Activated CD8-positive, alpha-beta memory T cell treated with anti-CD3 and anti-CD28 coated beads for 36 hours (primary cell): ENCODE measurements at regions not wholly inside any gene's neighbourhood (a gene's known extent, or its start where the extent isn't known, plus 50 kb on each side); places are given as distances from the start of the nearest gene placed in this dataset.

Experiments used
- CTCF ChIA-PET: fragments of 350-600 bp; sonication (Branson Sonifier 250); formaldehyde crosslinking; loops from one replicate; lab custom pipeline; 2021; ENCODE audit warnings: antibody characterized with exemption; lab: Charles Lee
- POLR2A ChIA-PET: fragments of 350-600 bp; sonication (Branson Sonifier 250); formaldehyde crosslinking; loops from one replicate; lab custom pipeline; 2021; ENCODE audit warnings: antibody characterized with exemption; lab: Charles Lee

DNA sequence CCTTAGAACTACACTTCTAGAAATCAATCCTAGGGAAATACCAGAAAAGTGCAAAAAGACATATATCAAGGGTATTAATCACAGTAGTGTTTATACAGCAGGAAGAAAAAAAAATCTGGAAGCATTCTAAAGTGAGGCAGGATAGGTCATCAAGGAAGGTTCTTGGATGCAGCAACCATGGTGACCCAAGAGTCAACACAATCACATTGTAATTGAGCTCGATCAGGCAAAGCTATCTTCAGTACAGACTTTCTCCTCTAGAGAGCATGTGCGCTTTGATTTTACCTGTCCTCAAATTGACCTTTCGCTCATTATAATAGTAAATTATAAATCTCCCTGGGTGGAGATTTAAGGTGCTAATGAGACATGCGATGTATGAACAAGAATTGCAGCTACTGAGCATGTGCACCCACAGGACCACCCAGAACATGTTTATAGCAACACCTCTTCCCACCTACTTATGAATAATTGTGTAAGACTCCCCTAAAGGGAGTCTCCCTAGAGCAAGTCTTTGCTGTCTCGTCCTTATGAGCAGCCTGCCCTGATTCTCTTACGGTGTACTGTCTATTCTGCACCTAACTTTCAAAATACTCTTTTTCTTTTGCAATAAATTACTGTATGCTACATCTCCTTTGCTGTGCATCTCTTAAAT, 297.7 kb downstream of the ATPSCKMT start:
- POLR2A ChIA-PET, result no interaction called here
- CTCF ChIA-PET, result no interaction called here

DNA sequence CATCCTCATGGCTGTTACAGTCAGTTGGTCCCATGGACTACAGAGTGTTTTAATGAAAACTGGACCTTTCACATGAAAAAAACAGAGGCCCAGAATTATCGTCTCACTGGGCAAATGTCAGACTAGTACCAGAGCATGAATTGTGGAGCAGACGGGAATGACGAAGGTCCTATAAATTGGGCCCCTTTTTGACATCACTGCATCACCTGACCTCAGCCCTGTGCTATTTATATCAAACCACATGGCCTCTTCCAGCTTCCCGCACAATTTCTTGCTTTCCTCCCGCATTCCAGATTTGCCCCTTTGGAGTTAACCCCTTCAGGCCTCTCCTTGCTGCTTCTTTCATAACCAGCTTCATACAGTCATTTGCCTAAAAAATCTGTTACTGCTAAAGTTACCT, 301.7 kb downstream of the ATPSCKMT start:
- ChIA-PET CTCF (no interaction called here), POLR2A (no interaction called here)

DNA sequence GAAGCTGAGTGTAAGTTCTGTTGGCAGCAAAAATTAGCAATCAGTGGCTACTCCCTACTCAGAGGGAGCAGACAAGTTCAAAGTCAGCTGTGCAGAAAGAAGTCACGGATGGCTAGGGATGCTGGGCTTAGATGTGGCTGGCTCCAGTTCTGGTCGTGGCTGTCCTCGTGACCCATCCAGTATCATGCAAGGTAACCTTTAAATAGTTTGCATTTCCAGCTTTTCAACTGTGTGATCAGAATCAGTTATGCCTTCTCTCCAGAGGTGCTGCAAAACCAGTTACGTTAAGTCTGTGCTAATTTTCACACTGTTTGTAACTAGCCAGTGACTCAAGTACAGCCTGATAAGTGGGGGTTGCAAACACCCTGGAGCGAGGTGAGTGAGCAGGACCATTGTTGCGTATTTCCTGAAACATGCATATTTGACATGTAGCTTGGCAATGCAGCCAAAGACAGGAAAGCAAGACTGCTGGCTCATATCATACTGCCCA, 302.4 kb downstream of the ATPSCKMT start:
- ChIA-PET CTCF (no interaction called here), POLR2A (no interaction called here)

DNA sequence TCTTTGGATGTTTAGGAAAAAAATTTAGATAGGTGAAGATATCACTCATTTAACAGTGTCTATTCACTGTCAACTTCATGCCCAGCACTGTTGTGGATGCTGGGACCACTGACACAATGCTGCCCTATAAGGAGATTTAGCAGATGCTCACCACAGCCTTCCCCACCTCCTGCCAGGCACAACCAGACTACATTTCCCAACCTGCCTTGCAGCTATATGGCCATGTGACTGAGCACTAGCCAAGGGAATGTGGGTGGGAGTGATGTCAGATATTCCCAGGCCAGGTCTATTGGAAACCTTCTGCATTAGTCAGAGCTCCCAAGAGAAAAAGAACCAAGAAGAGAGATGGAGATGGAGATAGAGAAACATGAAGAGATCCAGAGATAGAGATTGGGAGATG, 302.6 kb upstream of the TAS2R1 start:
- CTCF ChIA-PET, result no interaction called here

DNA sequence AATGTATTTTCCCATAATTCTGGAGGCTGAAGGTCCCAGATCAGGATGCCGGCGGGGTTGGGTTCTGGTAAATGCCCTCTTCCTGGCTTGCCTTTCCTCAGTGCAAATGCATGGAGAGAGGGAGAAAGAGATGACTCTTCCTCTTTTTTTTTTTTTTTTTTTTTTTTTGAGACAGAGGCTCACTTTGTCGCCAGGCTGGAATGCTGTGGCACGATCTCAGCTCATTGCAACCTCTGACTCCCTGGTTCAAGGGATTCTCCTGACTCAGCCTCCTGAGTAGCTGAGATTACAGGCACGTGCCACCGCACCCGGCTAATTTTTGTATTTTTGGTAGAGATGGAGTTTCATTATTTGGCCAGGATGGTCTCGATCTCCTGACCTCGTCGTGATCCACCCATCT, 300.0 kb upstream of the TAS2R1 start:
- ChIA-PET POLR2A (no interaction called here), CTCF (interaction anchor here (0.6 kb wide), 1 partner anchor 71 kb away, joined by 4 read pairs; no protein-coding TSS in a partner anchor)

More for the DNA sequence above, 302.6 kb upstream of the TAS2R1 start:
- POLR2A ChIA-PET, result no interaction called here

DNA sequence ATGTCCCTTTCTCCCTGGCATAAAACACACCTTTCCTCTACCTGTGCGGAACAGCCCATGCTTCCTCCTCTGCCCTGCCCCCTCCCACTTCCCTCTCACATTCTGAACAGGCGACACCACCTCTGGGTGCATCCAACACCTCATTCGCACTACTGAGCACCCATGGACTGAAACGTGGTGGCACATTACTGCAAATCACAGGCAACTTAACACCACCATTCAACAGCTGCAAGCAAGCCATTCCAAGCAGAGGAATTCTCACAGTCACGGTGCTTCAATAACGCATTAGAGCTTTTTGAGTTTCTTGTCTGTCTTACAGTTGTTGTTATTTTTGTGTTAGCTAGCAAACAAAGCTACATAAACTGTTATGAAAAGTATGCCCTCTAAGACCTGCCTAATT, 298.2 kb upstream of the TAS2R1 start:
- ChIA-PET POLR2A (no interaction called here), CTCF (no interaction called here)

DNA sequence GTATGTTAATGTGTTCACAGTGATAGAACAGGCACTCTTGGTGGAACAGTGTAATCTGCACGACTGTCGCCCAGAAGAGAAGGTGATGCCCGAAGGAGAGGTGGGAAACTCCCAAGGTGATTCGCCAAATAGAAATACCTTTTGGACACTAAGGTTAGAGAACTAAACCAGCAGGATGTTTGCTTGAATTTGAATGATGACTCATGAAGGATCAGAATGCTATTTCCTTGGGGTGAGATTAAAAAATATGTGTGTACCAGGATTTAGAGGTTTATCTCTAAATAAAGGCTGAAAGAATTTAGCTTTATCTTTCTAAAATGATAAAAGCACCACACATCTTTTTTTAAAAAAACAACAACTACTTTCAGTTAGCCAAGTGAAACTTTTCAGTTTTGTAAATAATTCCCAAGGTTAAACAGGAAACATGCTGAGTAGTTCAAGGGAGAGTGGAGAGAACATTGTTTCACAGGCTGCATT, 297.4 kb upstream of the TAS2R1 start:
- ChIA-PET POLR2A (no interaction called here), CTCF (no interaction called here)

DNA sequence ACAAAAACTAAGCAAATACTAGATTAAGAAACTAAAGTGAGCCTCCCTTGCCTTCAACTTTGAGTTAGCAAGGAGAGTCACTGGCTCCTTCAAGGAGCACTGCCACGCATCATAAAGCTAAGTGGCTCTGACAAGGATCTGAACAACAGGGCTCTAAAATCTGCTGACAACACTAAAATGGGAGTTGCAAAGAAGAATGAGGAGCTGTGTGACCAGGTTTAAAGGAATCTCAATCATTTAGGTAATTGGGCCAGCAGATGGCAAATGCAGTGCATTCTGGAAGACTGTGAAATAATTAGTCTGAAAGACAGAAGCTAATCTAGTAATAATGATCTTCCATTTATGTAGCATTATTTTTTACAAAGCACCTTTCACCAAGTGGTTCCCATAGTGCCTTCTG, 297.0 kb upstream of the TAS2R1 start:
- ChIA-PET CTCF (no interaction called here), POLR2A (no interaction called here)

DNA sequence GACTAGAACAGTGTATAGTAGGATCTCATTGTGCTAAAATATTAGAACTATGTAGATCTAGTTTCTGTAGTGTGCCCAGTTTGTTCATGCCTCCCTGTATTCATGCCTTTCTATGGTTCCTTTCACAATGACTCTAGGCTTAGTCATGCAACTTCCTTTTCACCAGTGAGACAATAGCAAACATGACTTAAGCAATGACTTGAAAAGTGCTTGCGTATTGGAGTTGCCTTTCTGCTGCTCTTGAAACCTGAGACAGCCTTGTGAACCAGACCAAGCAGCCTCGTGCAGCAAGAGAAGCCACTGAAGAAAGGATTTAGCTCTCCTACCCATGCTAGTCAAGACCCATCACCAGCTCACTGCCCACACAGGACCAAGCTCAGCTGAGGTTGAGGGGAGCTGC, 294.5 kb upstream of the TAS2R1 start:
- CTCF ChIA-PET, result no interaction called here
- POLR2A ChIA-PET, result no interaction called here

DNA sequence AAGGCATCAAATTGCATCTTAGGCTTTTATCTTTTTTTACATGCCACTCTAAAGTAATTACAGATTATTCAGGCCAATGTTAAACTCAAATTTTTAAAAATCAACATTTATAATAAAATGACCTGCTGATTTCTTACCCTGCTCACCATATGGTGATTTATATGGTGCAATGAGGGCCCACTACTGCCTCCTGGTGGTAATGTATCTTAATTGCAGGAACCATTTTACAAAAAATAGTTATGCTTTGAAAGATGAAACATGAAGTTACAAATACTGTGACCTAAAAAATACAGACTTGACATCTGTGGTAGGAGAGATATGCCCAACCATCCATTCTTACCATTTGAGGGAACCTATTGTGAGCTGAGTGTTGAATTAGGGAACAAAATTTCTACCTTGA, 292.6 kb upstream of the TAS2R1 start:
- ChIA-PET CTCF (no interaction called here), POLR2A (no interaction called here)

DNA sequence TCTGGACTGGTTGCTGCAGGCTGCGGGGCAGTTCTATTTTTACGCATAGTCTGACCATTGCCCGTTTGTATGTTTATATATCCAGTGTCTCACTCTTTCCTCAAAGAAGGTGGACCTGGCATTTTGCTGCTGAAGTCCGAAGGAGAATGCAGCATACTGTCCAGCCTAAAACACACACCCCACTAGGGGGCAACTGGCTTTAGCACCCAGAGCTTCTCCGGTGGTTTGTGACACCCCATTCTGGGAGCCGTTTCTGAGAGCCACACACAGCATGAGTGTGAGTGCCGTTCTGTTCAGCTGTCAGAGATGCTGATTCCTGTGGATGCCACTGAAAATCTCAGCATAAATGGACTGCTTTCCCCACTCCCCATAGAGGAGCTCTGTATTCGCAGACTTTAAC, 290.5 kb upstream of the TAS2R1 start:
- ChIA-PET POLR2A (no interaction called here), CTCF (no interaction called here)

DNA sequence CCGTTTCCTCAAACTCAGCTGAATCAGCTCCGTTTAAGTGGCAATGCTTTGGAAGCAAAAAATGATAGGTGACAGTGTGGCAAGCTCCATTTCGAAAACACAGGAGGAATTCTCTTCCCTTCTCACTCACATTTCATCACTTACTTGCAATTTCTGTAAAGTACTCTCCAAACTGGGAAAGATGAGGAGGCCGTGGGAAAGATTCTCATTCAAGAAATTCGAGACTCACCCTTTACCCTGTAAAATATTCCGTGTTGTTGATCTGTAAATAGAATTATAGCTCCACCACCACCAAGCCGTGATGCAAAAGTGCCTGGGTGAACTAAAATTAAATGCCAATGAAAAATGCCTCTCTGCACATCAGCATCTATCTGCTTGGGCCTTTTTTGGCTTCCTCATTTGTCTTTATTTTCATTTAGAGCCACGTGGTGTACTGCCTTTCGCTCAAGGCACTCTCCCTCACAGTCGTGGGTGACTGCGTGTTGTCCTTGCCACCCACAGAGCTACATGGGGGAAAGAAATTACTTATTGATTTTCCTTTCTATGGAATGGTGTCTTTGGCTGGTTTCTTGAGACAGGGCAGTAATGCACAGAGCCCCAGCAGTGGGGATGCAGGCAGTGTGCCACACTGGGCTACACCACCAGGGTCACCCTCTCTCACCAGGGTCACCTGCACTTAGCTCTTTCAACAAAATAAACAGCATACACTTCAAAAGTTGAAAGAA, 289.3 kb upstream of the TAS2R1 start:
- CTCF ChIA-PET, result no interaction called here
- POLR2A ChIA-PET, result no interaction called here

DNA sequence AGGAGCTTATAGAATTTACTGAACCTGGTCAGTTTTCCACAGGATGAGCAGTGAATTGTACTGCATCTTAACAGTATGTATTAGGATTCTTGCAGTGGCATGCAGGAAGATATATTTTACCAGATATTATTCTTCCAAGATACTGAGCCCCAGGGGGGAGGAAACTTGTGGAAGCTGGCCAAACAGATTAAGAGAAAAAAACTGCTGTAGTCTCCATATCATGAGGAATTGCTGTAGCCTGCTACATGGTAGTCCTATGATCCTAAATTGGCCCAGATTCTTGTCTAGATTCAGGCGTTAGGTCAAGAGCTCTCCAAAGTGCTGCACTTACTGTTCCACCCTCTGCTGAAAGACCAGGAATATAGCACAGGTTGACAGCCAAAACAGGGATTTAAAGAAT, 275.5 kb upstream of the TAS2R1 start:
- POLR2A ChIA-PET, result no interaction called here
- CTCF ChIA-PET, result no interaction called here

DNA sequence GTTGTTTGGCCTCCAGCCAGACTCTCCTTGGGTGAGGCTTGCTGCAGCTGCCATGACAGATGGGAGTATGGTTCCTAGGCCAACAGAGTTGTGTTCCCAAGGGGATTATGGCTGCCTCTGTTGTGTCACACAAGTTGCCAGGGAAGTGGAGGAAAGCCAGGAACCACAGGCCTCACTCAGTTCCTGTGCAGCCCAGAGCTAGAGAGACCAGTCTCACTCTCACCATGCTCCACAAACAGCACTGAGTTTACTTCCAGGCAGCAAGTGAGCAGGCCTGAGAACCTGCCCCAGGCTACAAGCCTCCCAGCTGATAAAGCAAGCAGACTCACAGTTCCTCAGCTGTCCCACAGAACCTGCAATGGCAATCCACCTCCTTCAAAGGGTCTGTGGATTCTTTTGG, 273.6 kb upstream of the TAS2R1 start:
- ChIA-PET CTCF (no interaction called here), POLR2A (no interaction called here)

DNA sequence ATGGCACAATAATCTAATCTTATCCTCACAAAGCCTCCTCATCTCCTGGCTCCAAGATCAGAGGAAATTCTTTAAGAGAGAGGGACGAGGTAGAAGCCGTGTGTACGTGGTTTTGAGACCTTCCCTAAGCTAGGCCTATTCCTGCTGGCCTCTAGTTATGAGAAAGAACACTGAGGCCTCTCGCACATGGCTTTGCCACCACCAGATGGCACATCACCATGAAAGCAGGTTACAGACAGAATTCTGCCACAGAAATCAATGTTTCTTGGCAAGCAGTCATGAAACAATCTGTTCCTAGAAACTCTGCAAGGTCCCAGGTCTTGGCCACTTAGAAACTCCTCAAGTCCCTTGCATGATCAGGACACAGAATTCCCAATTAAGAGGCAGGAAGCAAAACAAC, 268.2 kb upstream of the TAS2R1 start:
- CTCF ChIA-PET, result no interaction called here
- POLR2A ChIA-PET, result no interaction called here

DNA sequence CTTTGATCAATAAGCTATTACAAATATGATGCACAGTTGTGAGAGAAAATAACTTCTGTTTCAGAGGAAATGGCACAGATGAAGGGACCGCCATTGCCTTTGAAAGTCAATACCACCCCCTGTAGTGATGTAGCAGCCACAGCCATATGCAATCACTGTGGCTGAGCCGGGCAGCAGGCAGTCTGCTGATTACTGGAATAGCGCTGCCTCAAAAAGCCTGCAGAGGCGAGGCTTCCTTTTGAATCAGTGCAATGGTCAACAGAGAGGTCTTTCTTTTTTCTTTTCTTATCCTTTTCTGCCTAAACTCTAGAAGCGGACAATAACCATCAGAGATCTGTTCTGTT, 265.1 kb upstream of the TAS2R1 start:
- ChIA-PET CTCF (no interaction called here), POLR2A (no interaction called here)

DNA sequence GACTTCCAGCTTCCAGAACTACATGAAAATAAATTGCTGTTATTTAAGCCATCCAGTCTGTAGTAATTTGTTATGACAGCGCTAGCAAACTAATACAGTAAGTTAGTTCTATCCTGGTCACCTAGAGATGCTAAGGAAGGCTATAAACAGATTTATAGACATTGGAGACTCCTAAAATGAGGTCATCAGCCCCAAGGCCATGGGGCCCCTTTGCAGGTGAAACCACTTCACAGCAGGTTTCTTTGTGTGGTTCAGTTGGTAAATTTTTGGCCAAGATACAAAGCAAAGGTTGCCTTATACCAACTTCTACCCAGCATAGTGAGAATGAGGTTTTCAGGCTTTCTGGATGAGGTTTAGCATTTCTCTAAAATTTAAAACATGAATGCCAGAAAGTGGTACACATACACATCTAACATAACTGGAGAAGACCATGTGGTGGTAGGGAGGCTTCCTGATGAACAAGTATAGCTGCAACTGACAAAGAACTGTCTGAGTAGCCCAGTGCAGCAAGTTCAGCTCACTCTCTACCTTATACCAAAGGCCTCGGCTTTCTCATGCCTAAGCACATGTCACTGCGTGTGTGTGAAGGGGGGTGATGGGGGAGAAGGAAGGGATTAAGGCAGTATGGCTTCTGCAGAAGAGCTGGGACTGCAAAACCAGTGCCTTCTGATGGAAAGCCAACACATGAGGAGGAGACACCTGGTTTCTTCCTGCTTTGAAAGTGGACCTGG, 264.6 kb upstream of the TAS2R1 start:
- POLR2A ChIA-PET, result no interaction called here
- CTCF ChIA-PET, result no interaction called here

DNA sequence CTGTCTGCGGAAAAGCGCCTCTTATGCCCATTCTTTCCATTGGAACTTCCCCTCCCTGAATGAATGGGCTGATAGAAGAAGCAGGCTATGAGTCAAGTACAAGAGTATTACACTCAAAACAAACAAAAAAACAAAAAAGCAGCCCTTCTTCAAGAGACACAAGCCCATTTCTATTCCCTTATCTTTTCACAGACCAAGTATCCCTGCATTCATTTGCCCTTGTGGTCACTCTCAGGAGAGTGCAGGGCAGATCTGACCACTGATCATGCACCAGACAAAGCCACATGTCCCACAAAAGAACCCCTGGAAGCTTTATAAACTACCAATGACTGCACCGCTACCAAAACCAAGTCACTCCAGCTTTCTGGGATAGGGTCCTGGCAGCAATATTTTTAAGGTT, 262.5 kb upstream of the TAS2R1 start:
- ChIA-PET POLR2A (no interaction called here), CTCF (no interaction called here)

DNA sequence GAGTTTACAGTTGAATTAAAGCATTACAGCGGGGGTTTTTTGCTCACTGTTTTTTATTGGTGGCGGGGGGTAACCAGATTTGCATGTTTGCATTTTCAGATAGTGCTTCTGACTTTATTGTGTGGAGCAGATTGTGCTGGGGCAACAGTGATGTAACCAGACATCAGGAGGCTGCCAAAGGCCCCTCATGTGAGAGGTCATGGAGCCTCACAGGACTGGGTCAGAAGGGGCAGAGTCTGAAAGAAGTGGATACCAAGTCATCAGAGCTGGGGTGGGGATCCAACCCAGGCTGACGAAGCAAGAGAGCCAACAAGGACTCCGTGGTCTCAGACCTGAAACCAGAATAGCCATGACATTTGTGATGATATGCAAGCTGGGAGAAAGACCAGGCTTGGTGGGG, 259.4 kb upstream of the TAS2R1 start:
- ChIA-PET POLR2A (no interaction called here), CTCF (no interaction called here)

DNA sequence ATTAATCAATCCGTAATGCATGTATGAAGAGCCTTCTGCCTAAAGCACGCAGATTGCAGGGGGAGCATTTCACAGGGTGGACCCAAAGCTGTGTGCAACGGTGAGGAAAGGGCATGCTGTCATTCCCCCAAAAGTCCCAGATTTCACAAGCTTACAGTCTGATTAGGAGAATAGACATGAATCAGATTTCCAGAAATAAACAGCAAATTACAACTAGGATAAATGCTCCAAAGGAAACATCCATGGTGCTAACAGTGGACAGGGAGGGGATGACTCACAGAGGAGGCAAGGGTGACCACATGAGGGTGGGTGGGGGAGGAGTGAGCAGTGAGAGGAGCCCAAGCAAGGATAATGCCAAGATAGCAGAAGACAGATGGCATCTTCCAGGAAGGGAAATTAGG, 258.4 kb upstream of the TAS2R1 start:
- ChIA-PET POLR2A (no interaction called here), CTCF (no interaction called here)

DNA sequence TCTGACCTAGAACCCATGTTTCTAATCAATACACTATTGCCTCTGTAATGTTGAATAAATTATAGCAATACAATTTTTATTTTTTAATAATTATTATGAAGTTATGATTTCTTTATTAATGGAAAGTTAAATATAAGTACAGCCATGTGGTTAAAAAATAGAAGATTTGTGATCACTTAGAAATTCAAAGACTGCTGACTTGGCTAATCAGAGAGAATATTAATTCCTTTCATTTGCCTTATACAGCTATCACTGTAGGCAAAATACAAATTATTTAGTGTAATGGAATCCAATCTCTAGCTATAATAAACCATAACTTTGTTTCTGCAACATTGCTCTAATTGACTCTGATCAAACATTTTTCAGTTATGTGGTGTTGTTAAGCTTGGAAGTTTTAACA, 255.0 kb upstream of the TAS2R1 start:
- ChIA-PET CTCF (no interaction called here), POLR2A (interaction anchor here (0.6 kb wide), 1 partner anchor 1614 kb away, joined by 3 read pairs; no protein-coding TSS in a partner anchor)
